Naive thymus-derived CD4-positive, alpha-beta T cell (primary cell): ENCODE measurements at regions not wholly inside any gene's neighbourhood (a gene's known extent, or its start where the extent isn't known, plus 50 kb on each side); places are given as distances from the start of the nearest gene placed in this dataset.

Source experiments
- ATAC-seq: fragments of 150-1000 bp; cut with Tn5 transposase; 2 replicates; pipeline ENCODE4 v1.10.0; 2021; ENCODE audit warnings: mild to moderate bottlenecking, moderate library complexity
- CTCF ChIA-PET: fragments of 350-600 bp; sonication (Branson Sonifier 250); formaldehyde crosslinking; loops from one replicate; lab custom pipeline; 2021; ENCODE audit warnings: antibody characterized with exemption; lab: Charles Lee
- POLR2A ChIA-PET: fragments of 350-600 bp; sonication (Branson Sonifier 250); formaldehyde crosslinking; loops from one replicate; lab custom pipeline; 2021; ENCODE audit warnings: antibody characterized with exemption, inconsistent platforms; lab: Charles Lee
- DNase-seq, 9 donors: peaks; one replicate each; pipeline versions ENCODE4 v3.0.0 to v3.0.0-alpha.2; 2020 to 2022; ENCODE audit warnings: mixed read lengths in 1 of 9
- H3K27ac ChIP-seq: one replicate; pipeline ENCODE4 v1.7.0; 2013; ENCODE audit warnings: mild to moderate bottlenecking, low read depth, low read length, moderate library complexity
- H3K27me3 ChIP-seq, 2 donors: one replicate each; pipeline ENCODE4 v1.7.0; 2013; ENCODE audit warnings: low read length in 2 of 2, mild to moderate bottlenecking in 2 of 2, moderate library complexity in 2 of 2; ENCODE audit not compliant: control insufficient read depth in 2 of 2, insufficient read depth in 2 of 2
- H3K36me3 ChIP-seq, 3 experiments: 1 replicate in 2 of 3; 2 replicates in 1 of 3; pipeline ENCODE4 v1.7.0; 2013; ENCODE audit warnings: low read length in 3 of 3, mild to moderate bottlenecking in 3 of 3, moderate library complexity in 1 of 3; ENCODE audit not compliant: insufficient read depth in 3 of 3, control insufficient read depth in 2 of 3
- H3K4me1 ChIP-seq, 2 donors: one replicate each; pipeline ENCODE4 v1.7.0; 2013; ENCODE audit warnings: low read length in 2 of 2, mild to moderate bottlenecking in 2 of 2, moderate library complexity in 1 of 2; ENCODE audit not compliant: control insufficient read depth in 2 of 2, insufficient read depth in 2 of 2
- H3K4me3 ChIP-seq: 2 replicates; pipeline ENCODE4 v1.7.0; 2013; ENCODE audit warnings: mild to moderate bottlenecking, low read length
- H3K9me3 ChIP-seq, 3 experiments: 1 replicate in 2 of 3; 2 replicates in 1 of 3; pipeline ENCODE4 v1.7.0; 2013; ENCODE audit warnings: low read length in 3 of 3; ENCODE audit not compliant: control insufficient read depth in 2 of 3
- H3K27ac Mint-ChIP-seq, 9 donors: one replicate each; pipeline ENCODE4 v1.8.0; 2020 to 2022; ENCODE audit warnings: mixed read lengths in 9 of 9, mild to moderate bottlenecking in 8 of 9, moderate library complexity in 5 of 9, inconsistent platforms in 2 of 9
- H3K27me3 Mint-ChIP-seq, 5 donors: one replicate each; pipeline ENCODE4 v1.8.0; 2021 to 2022; ENCODE audit warnings: mixed read lengths in 5 of 5, mild to moderate bottlenecking in 1 of 5
- H3K36me3 Mint-ChIP-seq, 5 donors: one replicate each; pipeline ENCODE4 v1.8.0; 2020 to 2022; ENCODE audit warnings: mixed read lengths in 5 of 5, mild to moderate bottlenecking in 3 of 5, inconsistent platforms in 1 of 5
- H3K4me1 Mint-ChIP-seq, 7 donors: one replicate each; pipeline ENCODE4 v1.8.0; 2020 to 2022; ENCODE audit warnings: mixed read lengths in 7 of 7, mild to moderate bottlenecking in 3 of 7, inconsistent platforms in 1 of 7
- H3K4me3 Mint-ChIP-seq, 10 donors: one replicate each; pipeline ENCODE4 v1.8.0; 2020 to 2022; ENCODE audit warnings: mild to moderate bottlenecking in 10 of 10, mixed read lengths in 10 of 10, moderate library complexity in 6 of 10, inconsistent platforms in 2 of 10
- H3K9me3 Mint-ChIP-seq, 11 donors: one replicate each; pipeline ENCODE4 v1.8.0; 2020 to 2022; ENCODE audit warnings: mixed read lengths in 11 of 11, mild to moderate bottlenecking in 4 of 11, inconsistent platforms in 1 of 11, moderate library complexity in 1 of 11
- intact Hi-C, 2 donors: fragments of 100-400 bp; cut with micrococcal nuclease; formaldehyde crosslinking; loops; one replicate each; pipeline ENCODE4 v1.15.1; 2023

DNA sequence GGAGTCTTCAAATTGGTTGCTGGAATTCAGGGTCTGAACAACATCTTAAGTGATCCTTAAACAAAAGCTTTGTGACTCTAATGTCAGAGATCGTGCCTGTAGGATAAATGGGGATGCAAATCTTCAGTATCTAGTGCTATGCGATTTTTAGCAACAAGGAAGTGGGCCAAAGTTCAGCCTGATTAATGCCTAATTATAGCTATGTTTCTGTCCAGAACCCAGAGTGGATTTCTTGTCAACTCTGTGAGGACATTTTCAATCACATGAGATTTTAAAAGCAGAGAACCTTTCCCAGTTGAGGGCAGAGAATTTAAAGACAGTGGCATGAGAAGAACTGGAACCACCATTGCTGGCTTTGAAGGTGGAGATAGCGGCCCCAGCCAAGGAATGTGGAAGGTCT, 84.3 kb upstream of the PCDH9 start:
- Histone ChIP-seq H3K9me3 (no peaks in the 10 kb centered on the region), H3K36me3 (no peaks in the 10 kb centered on the region), H3K4me1 (no peaks in the 10 kb centered on the region), H3K27ac (no peak overlapping the region), H3K27me3 (no peaks in the 10 kb centered on the region), H3K4me3 (no peak overlapping the region)
- no peak for ATAC-seq
- no peaks in the 10 kb centered on the region for H3K4me1 Mint-ChIP-seq
- no peak for DNase-seq
- ChIA-PET CTCF (no interaction called here), POLR2A (no interaction called here)
- H3K27me3 Mint-ChIP-seq = no peaks in the 10 kb centered on the region
- intact Hi-C loops = no loop called here
- no peaks in the 10 kb centered on the region for H3K36me3 Mint-ChIP-seq
- no peak overlapping the region for H3K4me3 Mint-ChIP-seq
- peaks cover 0 to 8% (median 0%) of the 10 kb centered on the region in 11 donors for H3K9me3 Mint-ChIP-seq
- no peak overlapping the region for H3K27ac Mint-ChIP-seq

- no peak overlapping the region for H3K27ac Mint-ChIP-seq
- Histone ChIP-seq H3K27me3 (no peaks in the 10 kb centered on the region), H3K27ac (no peak overlapping the region), H3K4me1 (no peaks in the 10 kb centered on the region), H3K4me3 (no peak overlapping the region), H3K9me3 (no peaks in the 10 kb centered on the region), H3K36me3 (no peaks in the 10 kb centered on the region)
- H3K4me3 Mint-ChIP-seq = no peak overlapping the region
- H3K9me3 Mint-ChIP-seq = peaks cover 0 to 2% (median 0%) of the 10 kb centered on the region in 11 donors
- DNase-seq = no peak
- no peak for ATAC-seq
- intact Hi-C loops = no loop called here
- ChIA-PET POLR2A (no interaction called here), CTCF (no interaction called here)
- H3K27me3 Mint-ChIP-seq = no peaks in the 10 kb centered on the region
- no peaks in the 10 kb centered on the region for H3K4me1 Mint-ChIP-seq
- no peaks in the 10 kb centered on the region for H3K36me3 Mint-ChIP-seq
Measured at GRCh38 chr13:67308004-67308772, 78.1 kb upstream of the PCDH9 start.

DNA sequence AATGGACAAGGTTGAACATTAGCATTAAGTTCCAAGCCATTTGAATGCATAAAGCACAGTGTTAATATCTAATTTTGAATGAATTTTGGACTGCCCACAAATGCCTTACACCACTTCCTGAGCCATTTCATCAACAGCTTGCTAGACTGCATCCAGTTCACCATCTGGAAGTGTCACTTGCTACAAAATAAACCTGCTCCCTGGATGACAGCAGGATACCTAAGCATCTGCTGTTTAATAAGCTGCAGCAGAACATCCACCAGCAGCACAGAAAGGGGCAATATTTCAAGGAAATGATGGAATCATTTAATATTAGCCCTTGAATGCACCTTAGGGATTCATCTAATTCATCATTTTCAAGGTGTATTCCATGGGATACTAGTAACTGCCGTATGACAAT, 76.6 kb upstream of the PCDH9 start:
- POLR2A ChIA-PET = no interaction called here
- no peaks in the 10 kb centered on the region for H3K27me3 Mint-ChIP-seq
- no peaks in the 10 kb centered on the region for H3K4me1 Mint-ChIP-seq
- peaks cover 0 to 2% (median 0%) of the 10 kb centered on the region in 11 donors for H3K9me3 Mint-ChIP-seq
- Histone ChIP-seq H3K27ac (no peak overlapping the region), H3K36me3 (no peaks in the 10 kb centered on the region), H3K27me3 (no peaks in the 10 kb centered on the region), H3K4me1 (no peaks in the 10 kb centered on the region), H3K9me3 (no peaks in the 10 kb centered on the region), H3K4me3 (no peak overlapping the region)
- no peaks in the 10 kb centered on the region for H3K36me3 Mint-ChIP-seq
- no peak overlapping the region for H3K4me3 Mint-ChIP-seq
- no peak overlapping the region for H3K27ac Mint-ChIP-seq
- intact Hi-C loops = no loop called here
- CTCF ChIA-PET = no interaction called here
- no peak for ATAC-seq
- DNase-seq = no peak

- intact Hi-C loops = no loop called here
- CTCF ChIA-PET = no interaction called here
Measured at GRCh38 chr13:67303661-67304333, 73.7 kb upstream of the PCDH9 start.

DNA sequence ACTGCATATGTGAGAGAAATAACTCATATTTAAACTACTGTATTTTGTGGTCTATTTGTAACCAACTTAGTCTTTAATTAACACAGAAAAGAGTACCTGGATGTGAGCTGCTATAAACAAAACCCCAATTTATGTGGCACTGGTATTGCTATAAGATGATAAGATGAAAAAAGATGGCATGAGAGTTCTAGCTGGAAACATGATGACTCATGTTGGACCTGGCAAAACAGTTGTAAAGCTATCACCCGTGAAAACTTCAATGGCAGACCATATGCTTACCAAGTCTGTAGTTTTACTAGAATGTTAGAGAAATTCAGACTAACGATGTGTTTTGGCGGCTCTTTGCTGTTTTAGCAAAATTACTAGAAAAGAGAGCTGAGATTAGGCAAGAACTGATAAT, 69.6 kb upstream of the PCDH9 start:
- no peak for ATAC-seq
- Mint-ChIP-seq H3K9me3 (peaks cover 0 to 12% (median 2%) of the 10 kb centered on the region in 11 donors), H3K36me3 (no peaks in the 10 kb centered on the region), H3K27me3 (no peaks in the 10 kb centered on the region), H3K27ac (no peak overlapping the region), H3K4me1 (no peaks in the 10 kb centered on the region), H3K4me3 (no peak overlapping the region)
- Histone ChIP-seq H3K27me3 (no peaks in the 10 kb centered on the region), H3K36me3 (no peaks in the 10 kb centered on the region), H3K27ac (no peak overlapping the region), H3K9me3 (no peaks in the 10 kb centered on the region), H3K4me3 (no peak overlapping the region), H3K4me1 (no peaks in the 10 kb centered on the region)
- DNase-seq = no peak
- intact Hi-C loops = no loop called here
- CTCF ChIA-PET = no interaction called here
- POLR2A ChIA-PET = no interaction called here

More at GRCh38 chr13:67303661-67304333, 73.7 kb upstream of the PCDH9 start:
- Mint-ChIP-seq H3K27ac (no peak overlapping the region), H3K27me3 (no peaks in the 10 kb centered on the region), H3K36me3 (no peaks in the 10 kb centered on the region), H3K4me1 (no peaks in the 10 kb centered on the region), H3K4me3 (no peak overlapping the region), H3K9me3 (peaks cover 0 to 4% (median 0%) of the 10 kb centered on the region in 11 donors)
- H3K36me3 ChIP-seq = no peaks in the 10 kb centered on the region
- H3K27ac ChIP-seq = no peak overlapping the region
- H3K27me3 ChIP-seq = no peaks in the 10 kb centered on the region
- ATAC-seq (no peak), DNase-seq (no peak)
- no peaks in the 10 kb centered on the region for H3K9me3 ChIP-seq
- H3K4me1 ChIP-seq = no peaks in the 10 kb centered on the region
- POLR2A ChIA-PET = no interaction called here
- no peak overlapping the region for H3K4me3 ChIP-seq

GRCh38 chr13:67299072-67299635, 69.0 kb upstream of the PCDH9 start:
- DNase-seq (no peak), ATAC-seq (no peak)
- Mint-ChIP-seq H3K4me3 (no peak overlapping the region), H3K27ac (no peak overlapping the region), H3K36me3 (no peaks in the 10 kb centered on the region), H3K4me1 (no peaks in the 10 kb centered on the region), H3K9me3 (peaks cover 0 to 12% (median 2%) of the 10 kb centered on the region in 11 donors), H3K27me3 (no peaks in the 10 kb centered on the region)
- Histone ChIP-seq H3K27me3 (no peaks in the 10 kb centered on the region), H3K4me1 (no peaks in the 10 kb centered on the region), H3K27ac (no peak overlapping the region), H3K9me3 (no peaks in the 10 kb centered on the region), H3K4me3 (no peak overlapping the region), H3K36me3 (no peaks in the 10 kb centered on the region)
- intact Hi-C loops = no loop called here
- CTCF ChIA-PET = no interaction called here
- POLR2A ChIA-PET = no interaction called here
